Neural progenitor cell (in vitro differentiated cells): ENCODE measurements at regions not wholly inside any gene's neighbourhood (a gene's known extent, or its start where the extent isn't known, plus 50 kb on each side); places are given as distances from the start of the nearest gene placed in this dataset.

Experiments
- DNase-seq: peaks from one replicate; pipeline ENCODE4 v3.0.0-alpha.2; 2016; ENCODE audit warnings: low spot score
- H2AFZ ChIP-seq: fragments of 200-600 bp; sonication (generic); replicated peaks from 2 replicates; pipeline ENCODE4 v1.6.1; 2016; ENCODE audit warnings: antibody characterized with exemption
- H3F3A ChIP-seq: fragments of 200-600 bp; sonication (generic); 2 replicates; pipeline ENCODE4 v1.6.1; 2016; ENCODE audit warnings: antibody characterized with exemption, low read depth
- H3K27ac ChIP-seq: fragments of 200-600 bp; sonication (generic); 2 replicates; pipeline ENCODE4 v1.5.1; 2016; ENCODE audit warnings: mild to moderate bottlenecking
- H3K27me3 ChIP-seq: fragments of 200-600 bp; sonication (generic); 2 replicates; pipeline ENCODE4 v1.6.1; 2016; ENCODE audit warnings: mild to moderate bottlenecking, moderate library complexity
- H3K36me3 ChIP-seq: fragments of 200-600 bp; sonication (generic); 2 replicates; pipeline ENCODE4 v1.5.1; 2016
- H3K4me1 ChIP-seq: fragments of 200-600 bp; sonication (generic); 2 replicates; pipeline ENCODE4 v1.6.1; 2016; ENCODE audit warnings: mixed run types
- H3K4me2 ChIP-seq: fragments of 200-600 bp; sonication (generic); 2 replicates; pipeline ENCODE4 v1.6.1; 2016
- H3K4me3 ChIP-seq: fragments of 200-600 bp; sonication (generic); 2 replicates; pipeline ENCODE4 v1.5.1; 2016
- H3K79me2 ChIP-seq: fragments of 200-600 bp; sonication (generic); 2 replicates; pipeline ENCODE4 v1.6.1; 2016; ENCODE audit warnings: low read depth
- H3K9ac ChIP-seq: fragments of 200-600 bp; sonication (generic); 2 replicates; pipeline ENCODE4 v1.6.1; 2016
- H3K9me3 ChIP-seq: fragments of 200-600 bp; sonication (generic); 2 replicates; pipeline ENCODE4 v1.5.1; 2016; ENCODE audit warnings: low read depth
- H4K20me1 ChIP-seq: fragments of 200-600 bp; sonication (generic); 2 replicates; pipeline ENCODE4 v1.6.1; 2016; ENCODE audit warnings: low read depth
- H3K27ac Mint-ChIP-seq: 3 replicates; pipeline ENCODE4 v1.8.0; 2021; ENCODE audit warnings: mixed read lengths
- H3K27me3 Mint-ChIP-seq: 2 replicates; pipeline ENCODE4 v1.8.0; 2022; ENCODE audit warnings: low read depth, mild to moderate bottlenecking, inconsistent platforms, moderate library complexity, mixed read lengths; ENCODE audit not compliant: insufficient read depth
- H3K36me3 Mint-ChIP-seq: 3 replicates; pipeline ENCODE4 v1.8.0; 2021; ENCODE audit warnings: mixed read lengths
- H3K4me1 Mint-ChIP-seq: 3 replicates; pipeline ENCODE4 v1.8.0; 2021; ENCODE audit warnings: mixed read lengths
- H3K4me3 Mint-ChIP-seq: 3 replicates; pipeline ENCODE4 v1.8.0; 2021; ENCODE audit warnings: mild to moderate bottlenecking, moderate library complexity, mixed read lengths
- H3K9me3 Mint-ChIP-seq: 3 replicates; pipeline ENCODE4 v1.8.0; 2020; ENCODE audit warnings: mixed read lengths
- CTCF ChIP-seq: fragments of 200-600 bp; sonication (generic); IDR thresholded peaks from 2 replicates; pipeline ENCODE4 v1.5.1; 2017; ENCODE audit warnings: antibody characterized with exemption, mild to moderate bottlenecking
- EZH2 ChIP-seq: fragments of 200-600 bp; sonication (generic); IDR thresholded peaks from 2 replicates; pipeline ENCODE4 v1.6.1; 2017; ENCODE audit warnings: antibody characterized with exemption, mild to moderate bottlenecking, moderate library complexity
- EZH2phosphoT487 ChIP-seq: fragments of 200-600 bp; sonication (generic); IDR thresholded peaks from 2 replicates; pipeline ENCODE4 v1.6.1; 2017; ENCODE audit warnings: antibody characterized with exemption

- Mint-ChIP-seq H3K4me3 (no peak overlapping the region), H3K27ac (no peak overlapping the region), H3K9me3 (no peaks in the 10 kb centered on the region), H3K36me3 (no peaks in the 10 kb centered on the region), H3K27me3 (no peaks in the 10 kb centered on the region), H3K4me1 (peaks cover 6% of the 10 kb centered on the region)
- Histone ChIP-seq H4K20me1 (no peaks in the 10 kb centered on the region), H3F3A (no peaks in the 10 kb centered on the region), H3K4me2 (no peak overlapping the region), H3K4me3 (no peak overlapping the region), H3K27ac (no peak overlapping the region), H3K9ac (no peak overlapping the region), H3K4me1 (peaks cover 6% of the 10 kb centered on the region), H3K36me3 (no peaks in the 10 kb centered on the region), H2AFZ (no peak overlapping the region), H3K27me3 (no peaks in the 10 kb centered on the region), H3K9me3 (no peaks in the 10 kb centered on the region), H3K79me2 (no peaks in the 10 kb centered on the region)
- TF ChIP-seq EZH2 (no peak), EZH2phosphoT487 (no peak)
- no peak for DNase-seq
These were observed 555.6 kb downstream of the EPHA4 start for GRCh38 chr2:221016551-221016950.

GRCh38 chr2:221018262-221018661 is 553.8 kb downstream of the EPHA4 start:
- Histone ChIP-seq H4K20me1 (no peaks in the 10 kb centered on the region), H3K79me2 (no peaks in the 10 kb centered on the region), H3K36me3 (no peaks in the 10 kb centered on the region), H3K9ac (no peak overlapping the region), H3K4me1 (peaks cover 6% of the 10 kb centered on the region), H2AFZ (no peak overlapping the region), H3K27me3 (no peaks in the 10 kb centered on the region), H3K4me3 (no peak overlapping the region), H3K27ac (no peak overlapping the region), H3K9me3 (no peaks in the 10 kb centered on the region), H3F3A (no peaks in the 10 kb centered on the region), H3K4me2 (no peak overlapping the region)
- peak; percentile 24 for DNase-seq
- no peaks in the 10 kb centered on the region for H3K27me3 Mint-ChIP-seq
- no peak overlapping the region for H3K4me3 Mint-ChIP-seq
- no peak for TF ChIP-seq EZH2
- TF ChIP-seq EZH2phosphoT487 = no peak
- peak; percentile 26 for TF ChIP-seq CTCF
- H3K4me1 Mint-ChIP-seq = peaks cover 6% of the 10 kb centered on the region
- H3K36me3 Mint-ChIP-seq = no peaks in the 10 kb centered on the region
- no peaks in the 10 kb centered on the region for H3K9me3 Mint-ChIP-seq
- H3K27ac Mint-ChIP-seq = no peak overlapping the region

DNA sequence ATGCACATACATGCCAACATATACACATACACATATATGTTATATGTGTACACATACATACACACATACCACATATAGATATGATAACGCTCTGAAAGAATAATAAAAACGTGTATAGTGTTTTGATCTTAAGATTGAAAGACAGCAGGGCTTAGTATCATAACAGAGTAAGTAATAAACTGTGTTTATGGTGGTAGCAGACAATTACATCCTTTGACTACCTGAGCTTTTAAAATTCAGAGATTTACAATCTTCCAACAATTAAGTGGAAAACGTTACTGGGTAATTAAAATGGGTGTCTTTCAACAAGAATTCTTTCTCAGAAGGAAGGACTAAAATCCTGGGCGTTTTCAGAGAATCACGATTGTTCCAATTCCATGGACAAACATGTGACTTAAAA is 552.4 kb downstream of the EPHA4 start:
- Mint-ChIP-seq H3K27ac (no peak overlapping the region), H3K36me3 (no peaks in the 10 kb centered on the region)

DNA sequence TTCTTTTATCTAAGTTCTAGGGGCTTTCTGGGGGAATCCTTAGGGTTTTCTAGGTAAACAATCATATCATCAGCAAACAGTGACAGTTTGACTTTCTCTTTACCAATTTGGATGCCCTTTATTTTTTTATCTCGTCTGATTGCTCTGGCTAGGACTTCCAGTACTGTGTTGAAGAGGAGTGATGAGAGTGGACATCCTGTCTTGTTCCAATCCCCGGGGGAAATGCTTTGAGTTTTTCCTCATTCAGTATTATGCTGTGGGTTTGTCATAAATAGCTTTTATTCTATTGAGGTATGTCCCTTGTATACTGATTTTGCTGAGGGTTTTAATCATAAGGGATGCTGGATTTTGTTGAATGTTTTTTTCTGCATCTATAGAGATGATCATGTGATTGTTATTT is 549.5 kb downstream of the EPHA4 start:
- Histone ChIP-seq H3K9ac (no peak overlapping the region), H3K4me1 (peaks cover 6% of the 10 kb centered on the region), H3K79me2 (no peaks in the 10 kb centered on the region), H3K9me3 (no peaks in the 10 kb centered on the region), H4K20me1 (no peaks in the 10 kb centered on the region), H3K36me3 (no peaks in the 10 kb centered on the region), H2AFZ (no peak overlapping the region), H3F3A (no peaks in the 10 kb centered on the region), H3K27me3 (no peaks in the 10 kb centered on the region), H3K4me3 (no peak overlapping the region), H3K4me2 (no peak overlapping the region), H3K27ac (no peak overlapping the region)
- Mint-ChIP-seq H3K36me3 (no peaks in the 10 kb centered on the region), H3K27me3 (no peaks in the 10 kb centered on the region), H3K27ac (no peak overlapping the region), H3K4me3 (no peak overlapping the region), H3K4me1 (peaks cover 6% of the 10 kb centered on the region), H3K9me3 (no peaks in the 10 kb centered on the region)
- no peak for DNase-seq
- TF ChIP-seq EZH2phosphoT487 = no peak
- no peak for TF ChIP-seq CTCF
- TF ChIP-seq EZH2 = no peak

More for the DNA sequence above, 552.4 kb downstream of the EPHA4 start:
- H3K79me2 ChIP-seq = no peaks in the 10 kb centered on the region
- H3K9me3 ChIP-seq = no peaks in the 10 kb centered on the region
- H2AFZ ChIP-seq = peak overlapping the region; percentile 15
- Mint-ChIP-seq H3K9me3 (no peaks in the 10 kb centered on the region), H3K4me1 (peaks cover 6% of the 10 kb centered on the region), H3K4me3 (no peak overlapping the region), H3K27me3 (no peaks in the 10 kb centered on the region)
- H4K20me1 ChIP-seq = no peaks in the 10 kb centered on the region
- DNase-seq = no peak
- no peaks in the 10 kb centered on the region for H3K36me3 ChIP-seq
- no peaks in the 10 kb centered on the region for H3F3A ChIP-seq
- H3K27me3 ChIP-seq = no peaks in the 10 kb centered on the region
- no peak overlapping the region for H3K4me3 ChIP-seq
- H3K27ac ChIP-seq = no peak overlapping the region
- H3K4me2 ChIP-seq = no peak overlapping the region
- H3K9ac ChIP-seq = no peak overlapping the region
- TF ChIP-seq CTCF (no peak), EZH2 (no peak), EZH2phosphoT487 (no peak)
- peaks cover 6% of the 10 kb centered on the region for H3K4me1 ChIP-seq
